Left ventricle myocardium inferior (tissue), 1 donor: ENCODE measurements at regions not wholly inside any gene's neighbourhood (a gene's known extent, or its start where the extent isn't known, plus 50 kb on each side); places are given as distances from the start of the nearest gene placed in this dataset.
A peak's percentile ranks its signal among the peaks of the same experiment; 100 is the strongest.

Source experiments
- DNase-seq: peaks from one replicate; pipeline ENCODE4 v3.0.0-alpha.2; 2020
- H3K27ac ChIP-seq: fragments of 200-600 bp; replicated peaks from 2 replicates; pipeline ENCODE4 v1.8.0; 2021
- H3K27me3 ChIP-seq: fragments of 200-600 bp; 2 replicates; pipeline ENCODE4 v1.8.0; 2021; ENCODE audit warnings: low read depth
- H3K36me3 ChIP-seq: fragments of 200-600 bp; 2 replicates; pipeline ENCODE4 v1.8.0; 2021
- H3K4me1 ChIP-seq: fragments of 200-600 bp; 2 replicates; pipeline ENCODE4 v1.8.0; 2021
- H3K4me3 ChIP-seq: fragments of 200-600 bp; 2 replicates; pipeline ENCODE4 v1.8.0; 2021; ENCODE audit warnings: mild to moderate bottlenecking, moderate library complexity
- H3K9me3 ChIP-seq: fragments of 200-600 bp; replicated peaks from 2 replicates; pipeline ENCODE4 v1.8.0; 2021
- CTCF ChIP-seq: fragments of 200-600 bp; IDR thresholded peaks from 2 replicates; pipeline ENCODE4 v1.8.0; 2021; ENCODE audit warnings: antibody characterized with exemption, mild to moderate bottlenecking, borderline replicate concordance
- intact Hi-C: fragments of 100-400 bp; cut with micrococcal nuclease; formaldehyde crosslinking; loops from one replicate; pipeline ENCODE4 v1.11.0; 2022
- donor health status: DM: no; HTN: yes; CAD: no; lungs with severe emphysema.

GRCh38 chr3:170727754-170728153 is 141.9 kb upstream of the SLC7A14 start:
- Histone ChIP-seq H3K9me3 (no peaks in the 10 kb centered on the region), H3K4me1 (no peaks in the 10 kb centered on the region), H3K36me3 (no peaks in the 10 kb centered on the region), H3K4me3 (no peak overlapping the region), H3K27me3 (peaks cover 5% of the 10 kb centered on the region), H3K27ac (peak overlapping the region; percentile 38)
- intact Hi-C loops: no loop called here
- no peak for DNase-seq
- TF ChIP-seq CTCF: no peak

- intact Hi-C loops: no loop called here
- Histone ChIP-seq H3K27ac (peak overlapping the region; percentile 38), H3K4me1 (no peaks in the 10 kb centered on the region), H3K4me3 (no peak overlapping the region), H3K9me3 (no peaks in the 10 kb centered on the region), H3K36me3 (no peaks in the 10 kb centered on the region), H3K27me3 (peaks cover 5% of the 10 kb centered on the region)
- no peak for TF ChIP-seq CTCF
- DNase-seq: no peak
Observed at GRCh38 chr3:170726976-170727661, 141.2 kb upstream of the SLC7A14 start.

GRCh38 chr3:170725285-170725731 is 139.4 kb upstream of the SLC7A14 start:
- Histone ChIP-seq H3K4me3 (no peak overlapping the region), H3K36me3 (no peaks in the 10 kb centered on the region), H3K27me3 (peaks cover 4% of the 10 kb centered on the region), H3K9me3 (no peaks in the 10 kb centered on the region), H3K4me1 (no peaks in the 10 kb centered on the region), H3K27ac (no peak overlapping the region)
- no peak for DNase-seq
- no peak for TF ChIP-seq CTCF
- intact Hi-C loops: no loop called here

GRCh38 chr3:170724599-170725280 is 138.9 kb upstream of the SLC7A14 start:
- no peaks in the 10 kb centered on the region for H3K36me3 ChIP-seq
- TF ChIP-seq CTCF: no peak
- H3K4me1 ChIP-seq: no peaks in the 10 kb centered on the region
- H3K4me3 ChIP-seq: no peak overlapping the region
- no peaks in the 10 kb centered on the region for H3K27me3 ChIP-seq
- no peak overlapping the region for H3K27ac ChIP-seq
- H3K9me3 ChIP-seq: no peaks in the 10 kb centered on the region
- intact Hi-C loops: no loop called here
- DNase-seq: no peak

GRCh38 chr3:170723241-170723640 is 137.4 kb upstream of the SLC7A14 start:
- Histone ChIP-seq H3K36me3 (no peaks in the 10 kb centered on the region), H3K27ac (no peak overlapping the region), H3K9me3 (peaks cover 5% of the 10 kb centered on the region), H3K4me3 (no peak overlapping the region), H3K4me1 (no peaks in the 10 kb centered on the region), H3K27me3 (no peaks in the 10 kb centered on the region)
- no peak for TF ChIP-seq CTCF
- intact Hi-C loops: no loop called here
- no peak for DNase-seq
